Fibroblast of mammary gland (primary cell): ENCODE measurements at regions not wholly inside any gene's neighbourhood (a gene's known extent, or its start where the extent isn't known, plus 50 kb on each side); places are given as distances from the start of the nearest gene placed in this dataset.
A peak's percentile ranks its signal among the peaks of the same experiment; 100 is the strongest.

ENCODE experiments used
- DNase-seq: peaks from one replicate; pipeline ENCODE4 v3.0.0-alpha.2; 2010; ENCODE audit warnings: low read depth
- H3K4me3 ChIP-seq: 2 replicates; pipeline ENCODE4 v1.5.1; 2011; ENCODE audit warnings: low read depth, mild to moderate bottlenecking, low read length, moderate library complexity; ENCODE audit not compliant: control insufficient read depth
- TF ChIP-seq, protein P1 (sequence below): conservative IDR thresholded peaks from 2 replicates; pipeline ENCODE4 v1.5.1; 2011; ENCODE audit warnings: low read depth, low read length, inconsistent platforms; ENCODE audit not compliant: control insufficient read depth, insufficient read depth

DNA sequence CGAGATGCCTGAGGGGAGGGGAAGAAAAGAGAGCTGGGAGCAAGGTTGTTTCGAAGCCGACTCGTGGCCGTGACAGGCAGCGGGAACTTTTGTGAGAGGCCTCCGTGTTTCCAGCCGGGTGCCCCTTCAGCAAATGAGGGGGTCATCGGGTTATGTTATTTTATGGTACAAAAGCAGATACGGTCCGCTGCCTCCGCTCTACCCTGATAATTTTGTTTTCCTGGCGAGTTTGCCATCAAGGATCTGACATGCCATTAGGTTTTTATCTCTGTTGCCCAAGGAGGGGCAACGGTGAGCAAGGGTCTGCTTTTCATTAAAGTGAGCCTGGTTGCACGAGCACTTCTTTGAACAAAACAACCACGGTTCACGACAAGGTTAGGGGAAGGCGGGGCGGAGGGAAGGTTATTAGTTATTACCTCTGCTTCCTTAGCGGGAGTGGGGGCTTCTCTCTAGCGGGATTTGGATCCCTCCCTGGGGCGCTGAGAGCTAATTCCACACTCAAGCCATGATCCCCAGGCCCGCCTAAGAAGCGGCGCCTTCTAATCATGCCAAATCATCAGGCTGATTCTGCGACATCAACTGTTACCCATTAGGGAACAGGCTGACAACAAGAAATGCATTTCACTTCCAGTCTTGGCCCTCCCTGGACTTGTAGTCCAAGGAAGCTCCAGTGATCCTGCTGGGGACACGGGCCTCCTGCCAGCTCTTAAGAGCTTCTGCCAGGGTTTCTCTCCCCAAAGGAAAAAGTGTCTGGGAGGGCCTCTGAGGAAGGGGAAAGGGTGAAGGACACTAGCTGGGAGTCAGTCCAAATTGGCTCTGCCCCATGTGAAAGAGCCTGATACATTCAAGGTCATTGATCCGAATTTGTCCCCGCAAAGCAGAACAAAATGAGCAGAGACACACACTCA, 617.7 kb downstream of the MID1IP1 start:
- TF ChIP-seq, protein P1, sequence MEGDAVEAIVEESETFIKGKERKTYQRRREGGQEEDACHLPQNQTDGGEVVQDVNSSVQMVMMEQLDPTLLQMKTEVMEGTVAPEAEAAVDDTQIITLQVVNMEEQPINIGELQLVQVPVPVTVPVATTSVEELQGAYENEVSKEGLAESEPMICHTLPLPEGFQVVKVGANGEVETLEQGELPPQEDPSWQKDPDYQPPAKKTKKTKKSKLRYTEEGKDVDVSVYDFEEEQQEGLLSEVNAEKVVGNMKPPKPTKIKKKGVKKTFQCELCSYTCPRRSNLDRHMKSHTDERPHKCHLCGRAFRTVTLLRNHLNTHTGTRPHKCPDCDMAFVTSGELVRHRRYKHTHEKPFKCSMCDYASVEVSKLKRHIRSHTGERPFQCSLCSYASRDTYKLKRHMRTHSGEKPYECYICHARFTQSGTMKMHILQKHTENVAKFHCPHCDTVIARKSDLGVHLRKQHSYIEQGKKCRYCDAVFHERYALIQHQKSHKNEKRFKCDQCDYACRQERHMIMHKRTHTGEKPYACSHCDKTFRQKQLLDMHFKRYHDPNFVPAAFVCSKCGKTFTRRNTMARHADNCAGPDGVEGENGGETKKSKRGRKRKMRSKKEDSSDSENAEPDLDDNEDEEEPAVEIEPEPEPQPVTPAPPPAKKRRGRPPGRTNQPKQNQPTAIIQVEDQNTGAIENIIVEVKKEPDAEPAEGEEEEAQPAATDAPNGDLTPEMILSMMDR: no peak
- H3K4me3 ChIP-seq: no peak overlapping the region
- no peak for DNase-seq

DNA sequence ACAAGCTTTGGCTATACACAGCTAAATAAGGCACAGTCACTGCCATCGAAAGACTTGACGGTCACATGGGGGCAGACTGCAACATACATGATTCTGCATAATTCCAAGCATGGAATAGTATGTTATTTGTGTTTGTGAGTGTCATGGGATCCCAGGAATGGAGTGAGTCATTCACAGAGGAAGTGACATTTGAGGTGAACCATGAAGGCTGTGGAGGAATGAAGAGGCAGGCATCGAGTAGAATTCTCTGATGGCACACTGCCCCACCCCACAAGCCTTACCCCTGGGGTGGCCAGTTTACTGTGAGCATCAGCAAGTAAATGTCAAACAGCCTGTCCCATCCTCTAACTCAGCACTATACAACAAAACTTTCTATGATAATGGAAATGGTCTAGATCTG, 619.7 kb downstream of the MID1IP1 start:
- TF ChIP-seq, protein P1: no peak
- no peak overlapping the region for H3K4me3 ChIP-seq
- peak; percentile 1 for DNase-seq

DNA sequence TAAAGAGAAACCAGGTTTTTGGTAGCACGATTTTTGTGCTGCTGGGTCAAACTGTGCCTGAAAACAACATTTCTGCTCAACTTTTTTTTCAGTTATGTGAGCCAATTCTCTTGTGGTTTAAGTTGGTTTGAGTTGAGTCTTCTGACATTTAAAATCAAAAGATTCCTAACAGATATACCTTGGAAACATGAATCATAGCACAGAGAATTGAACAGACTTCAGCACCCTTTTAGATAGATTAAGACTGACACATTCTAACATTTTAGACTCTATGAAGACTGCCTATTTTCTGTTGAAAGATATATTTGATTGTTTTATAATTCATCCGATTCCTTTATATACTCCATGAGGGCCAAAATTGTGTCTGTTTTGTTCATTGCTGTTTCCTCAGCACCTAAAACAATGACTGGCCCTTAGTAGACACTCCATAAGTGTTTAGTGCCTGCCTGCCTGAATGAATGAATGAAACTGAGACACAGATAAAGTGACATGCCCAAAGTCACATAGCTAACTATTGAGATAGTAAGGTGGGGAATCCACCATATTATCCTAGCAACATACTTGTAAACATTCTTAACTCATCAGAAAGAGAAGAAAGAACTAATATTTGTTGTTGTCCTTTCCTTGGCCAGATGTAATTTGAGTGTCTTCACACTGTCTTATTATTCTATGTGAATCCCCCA, 624.0 kb downstream of the MID1IP1 start:
- TF ChIP-seq, protein P1: no peak
- H3K4me3 ChIP-seq: no peak overlapping the region

DNA sequence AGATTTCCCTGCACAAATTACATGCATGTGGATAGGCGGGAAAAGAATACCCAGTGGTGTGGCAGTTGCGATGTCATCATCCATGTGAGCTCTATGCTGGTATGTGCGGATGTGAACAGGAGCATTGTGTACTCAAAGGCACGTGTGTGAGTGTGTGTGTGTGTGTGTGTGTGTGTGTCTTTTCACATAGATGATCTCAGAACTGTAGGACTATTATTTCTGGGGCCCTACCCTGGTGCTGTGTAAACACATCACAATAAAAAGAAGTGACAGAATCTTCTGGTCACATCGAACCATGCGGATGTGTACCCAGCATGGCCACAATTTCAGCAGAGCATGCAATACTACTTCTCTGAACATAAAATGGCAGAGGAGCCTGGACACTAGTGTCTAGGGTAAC, 624.8 kb downstream of the MID1IP1 start:
- no peak overlapping the region for H3K4me3 ChIP-seq
- TF ChIP-seq, protein P1: no peak
- DNase-seq: no peak

More for the DNA sequence above, 624.0 kb downstream of the MID1IP1 start:
- DNase-seq: no peak

DNA sequence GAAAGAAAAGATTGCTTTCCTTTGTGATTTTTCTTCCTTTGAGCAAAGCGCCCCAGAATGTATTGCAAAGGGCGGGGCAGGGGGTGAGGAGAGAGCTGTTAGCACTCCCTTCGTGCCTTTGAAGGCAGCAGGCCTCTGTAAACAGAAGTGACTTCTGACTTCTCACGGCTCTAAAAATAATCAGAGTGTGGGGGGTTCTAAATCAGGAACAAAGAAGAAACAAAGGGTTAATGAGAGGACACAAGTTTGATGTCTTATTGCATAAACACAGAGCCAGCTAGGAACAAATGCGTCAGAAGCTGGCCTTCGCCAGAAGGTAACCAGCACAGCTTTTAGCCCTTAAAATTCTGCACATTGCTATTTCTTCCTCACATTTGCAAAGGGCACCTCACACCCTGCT, 626.2 kb downstream of the MID1IP1 start:
- TF ChIP-seq, protein P1: no peak
- no peak overlapping the region for H3K4me3 ChIP-seq
- peak; percentile 70 for DNase-seq

DNA sequence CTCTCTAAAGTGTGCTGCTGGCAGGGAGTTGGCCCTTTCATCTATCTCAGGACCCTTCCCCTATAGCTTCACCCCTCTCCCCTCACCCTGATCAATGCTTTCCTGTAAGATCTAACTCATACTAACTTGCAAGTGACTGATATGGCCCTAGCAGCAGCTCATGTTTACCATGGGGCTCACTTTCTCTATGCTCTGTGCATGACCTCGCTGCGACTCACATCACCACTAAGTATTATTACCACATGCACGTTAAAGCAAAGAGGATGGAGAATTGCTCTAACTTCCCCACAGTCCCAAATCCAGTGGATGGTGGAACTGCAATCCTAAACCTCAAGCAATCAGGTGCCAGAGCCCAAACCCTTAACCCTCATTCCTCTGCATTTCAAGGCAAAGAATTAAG, 626.6 kb downstream of the MID1IP1 start:
- H3K4me3 ChIP-seq: no peak overlapping the region
- DNase-seq: peak; percentile 79

More for the DNA sequence above, 626.6 kb downstream of the MID1IP1 start:
- TF ChIP-seq, protein P1: no peak
